Endothelial cell of umbilical vein (primary cell): ENCODE measurements at regions not wholly inside any gene's neighbourhood (a gene's known extent, or its start where the extent isn't known, plus 50 kb on each side); places are given as distances from the start of the nearest gene placed in this dataset.

Experiments
- BruUV-seq: library from RNA; stranded (reverse); fragments of 400-500 nt; replicated peaks from 2 replicates; lab custom pipeline; 2021; lab: Mats Ljungman, UMichigan
- CTCF ChIA-PET: fragments of 300-600, 350-600 bp; sonication (Branson Sonifier 250); formaldehyde crosslinking; loops from one replicate; lab custom pipeline; 2021; ENCODE audit warnings: antibody characterized with exemption, inconsistent platforms; lab: Charles Lee
- POLR2A ChIA-PET: fragments of 300-600, 350-600 bp; sonication (Branson Sonifier 250); formaldehyde crosslinking; loops from one replicate; lab custom pipeline; 2021; ENCODE audit warnings: antibody characterized with exemption, inconsistent platforms; lab: Charles Lee
- DNase-seq: peaks from one replicate; pipeline ENCODE4 v3.0.0-alpha.2; 2011; ENCODE audit warnings: low read depth, low spot score
- FAIRE-seq: peaks from 2 replicates; lab custom pipeline; 2011; peaks lifted over from hg19 to GRCh38; lab: Jason Lieb, UNC
- H2AFZ ChIP-seq: 2 replicates; pipeline ENCODE4 v1.6.0; 2012; ENCODE audit warnings: low read depth, low read length, control low read depth, inconsistent platforms
- H3K27ac ChIP-seq: 2 replicates; pipeline ENCODE4 v1.5.1; 2011; ENCODE audit warnings: low read depth, mild to moderate bottlenecking, control low read depth, low read length, moderate library complexity; ENCODE audit not compliant: insufficient read depth
- H3K27me3 ChIP-seq, 2 experiments: 2 replicates each; pipeline versions ENCODE4 v1.6.0 to v1.6.1; 2011; ENCODE audit warnings: low read length in 2 of 2, mixed read lengths in 1 of 2; ENCODE audit not compliant: control insufficient read depth in 2 of 2, insufficient read depth in 2 of 2
- H3K36me3 ChIP-seq, 2 experiments: 2 replicates in 1 of 2; 3 replicates in 1 of 2; pipeline ENCODE4 v1.5.1; 2011; ENCODE audit warnings: low read length in 2 of 2, mild to moderate bottlenecking in 1 of 2, moderate library complexity in 1 of 2; ENCODE audit not compliant: control insufficient read depth in 2 of 2, insufficient read depth in 2 of 2; ENCODE audit errors: extremely low read depth in 1 of 2
- H3K4me1 ChIP-seq: 3 replicates; pipeline ENCODE4 v1.5.1; 2011; ENCODE audit warnings: mild to moderate bottlenecking, low read length; ENCODE audit not compliant: control insufficient read depth, insufficient read depth; ENCODE audit errors: extremely low read depth
- H3K4me2 ChIP-seq: 2 replicates; pipeline ENCODE4 v1.6.1; 2011; ENCODE audit warnings: low read length, control low read depth, mixed read lengths; ENCODE audit not compliant: insufficient read depth
- H3K4me3 ChIP-seq, 3 experiments: fragments of 200-600 bp in 1 of 3; sonication (generic), shearing (Covaris generic) in 1 of 3; replicated peaks in 1 of 3; 2 replicates each; pipeline ENCODE4 v1.5.1; 2011 to 2016; ENCODE audit warnings: control low read depth in 3 of 3, low read length in 3 of 3, mild to moderate bottlenecking in 2 of 3, inconsistent platforms in 1 of 3, low read depth in 1 of 3, moderate library complexity in 1 of 3; ENCODE audit not compliant: insufficient read depth in 1 of 3
- H3K79me2 ChIP-seq: 2 replicates; pipeline ENCODE4 v1.6.0; 2012; ENCODE audit warnings: low read length, inconsistent platforms; ENCODE audit not compliant: control insufficient read depth, insufficient read depth
- H3K9ac ChIP-seq: replicated peaks from 2 replicates; pipeline ENCODE3; 2011; ENCODE audit warnings: low read length, control low read depth; ENCODE audit not compliant: insufficient read depth; ENCODE audit errors: extremely low read depth
- H3K9me1 ChIP-seq: replicated peaks from 3 replicates; pipeline ENCODE4 v1.6.0; 2011; ENCODE audit warnings: mild to moderate bottlenecking, low read length; ENCODE audit not compliant: control insufficient read depth, insufficient read depth; ENCODE audit errors: extremely low read depth
- H3K9me3 ChIP-seq: replicated peaks from 2 replicates; pipeline ENCODE4 v1.5.1; 2012; ENCODE audit warnings: low read length, inconsistent platforms; ENCODE audit not compliant: control insufficient read depth, insufficient read depth
- H4K20me1 ChIP-seq: replicated peaks from 2 replicates; pipeline ENCODE3; 2011; ENCODE audit warnings: mild to moderate bottlenecking, low read length; ENCODE audit not compliant: control insufficient read depth, insufficient read depth; ENCODE audit errors: extremely low read depth
- EZH2 ChIP-seq: IDR thresholded peaks from 2 replicates; pipeline ENCODE4 v1.6.1; 2012; ENCODE audit warnings: borderline replicate concordance, low read depth, mild to moderate bottlenecking, moderate library complexity, low read length, inconsistent platforms; ENCODE audit not compliant: severe bottlenecking
- FOS ChIP-seq: IDR thresholded peaks from 2 replicates; pipeline ENCODE4 v1.6.1; 2011; ENCODE audit warnings: mild to moderate bottlenecking, low read length, moderate library complexity, borderline replicate concordance; ENCODE audit not compliant: insufficient read depth
- GATA2 ChIP-seq: IDR thresholded peaks from 2 replicates; pipeline ENCODE4 v1.7.0; 2011; ENCODE audit warnings: low read depth, mild to moderate bottlenecking, moderate library complexity, mixed read lengths, low read length; ENCODE audit not compliant: insufficient read length, insufficient read depth
- JUN ChIP-seq: IDR thresholded peaks from 2 replicates; pipeline ENCODE4 v1.6.1; 2011; ENCODE audit warnings: borderline replicate concordance, low read depth; ENCODE audit not compliant: insufficient read length, insufficient read depth
- MYC ChIP-seq: IDR thresholded peaks from one replicate; pipeline ENCODE4 v1.6.1; 2011; ENCODE audit warnings: mild to moderate bottlenecking, low read depth, low read length
- POLR2A ChIP-seq: IDR thresholded peaks from 2 replicates; pipeline ENCODE4 v1.6.1; 2012; ENCODE audit warnings: low read depth, mild to moderate bottlenecking, control low read depth, low read length
- POLR2AphosphoS5 ChIP-seq: IDR thresholded peaks from 2 replicates; pipeline ENCODE4 v1.6.1; 2012; ENCODE audit warnings: low read depth, mild to moderate bottlenecking, control low read depth, low read length, moderate library complexity; ENCODE audit not compliant: insufficient read depth
- dilution Hi-C: fragments of 300-500 bp; cut with MboI; formaldehyde crosslinking; loops from one replicate; pipeline ENCODE4 v1.15.0; 2019; ENCODE audit warnings: low sequenced_read_pairs; ENCODE audit not compliant: extremely low pct_ligation_motif_present
- intact Hi-C: fragments of 100-400 bp; cut with micrococcal nuclease; formaldehyde crosslinking; loops from one replicate; pipeline ENCODE4 v1.10.0; 2022
- TF ChIP-seq, protein P1 (sequence below), 2 donors: IDR thresholded peaks; 1 replicate in 1 of 2; 2 replicates in 1 of 2; pipeline ENCODE4 v1.5.1; 2011; ENCODE audit warnings: low read length in 2 of 2, mild to moderate bottlenecking in 2 of 2, moderate library complexity in 2 of 2, control low read depth in 1 of 2, inconsistent platforms in 1 of 2, low read depth in 1 of 2; ENCODE audit not compliant: insufficient read depth in 1 of 2; ENCODE audit errors: extremely low read depth in 1 of 2
- TF ChIP-seq, protein P2 (sequence below): IDR thresholded peaks from 2 replicates; pipeline ENCODE4 v1.6.1; 2011; ENCODE audit not compliant: insufficient read depth, insufficient read length

DNA sequence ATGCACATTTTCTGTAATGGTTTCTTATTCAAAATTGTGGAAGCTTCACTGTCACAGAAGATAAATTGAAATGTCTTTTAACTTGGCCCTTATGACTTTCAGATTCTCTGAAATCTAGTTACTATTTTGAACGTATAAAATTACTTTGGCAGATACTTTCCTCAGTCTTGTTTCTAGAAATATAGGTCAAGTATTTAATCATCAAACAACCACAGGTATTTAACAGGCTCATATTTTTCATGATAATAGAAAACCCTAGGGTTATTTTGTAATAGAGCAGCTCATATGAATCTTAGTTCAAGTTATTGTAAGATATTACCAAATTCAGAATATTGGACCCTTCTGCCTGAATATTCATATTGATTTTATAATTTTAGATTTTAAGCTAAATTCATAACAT, 236.0 kb upstream of the CDH18 start:
- no peak overlapping the region for H3K9ac ChIP-seq
- H3K79me2 ChIP-seq = no peaks in the 10 kb centered on the region
- H3K27me3 ChIP-seq = no peaks in the 10 kb centered on the region
- TF ChIP-seq POLR2A = no peak
- TF ChIP-seq JUN = no peak
- TF ChIP-seq, protein P1, sequence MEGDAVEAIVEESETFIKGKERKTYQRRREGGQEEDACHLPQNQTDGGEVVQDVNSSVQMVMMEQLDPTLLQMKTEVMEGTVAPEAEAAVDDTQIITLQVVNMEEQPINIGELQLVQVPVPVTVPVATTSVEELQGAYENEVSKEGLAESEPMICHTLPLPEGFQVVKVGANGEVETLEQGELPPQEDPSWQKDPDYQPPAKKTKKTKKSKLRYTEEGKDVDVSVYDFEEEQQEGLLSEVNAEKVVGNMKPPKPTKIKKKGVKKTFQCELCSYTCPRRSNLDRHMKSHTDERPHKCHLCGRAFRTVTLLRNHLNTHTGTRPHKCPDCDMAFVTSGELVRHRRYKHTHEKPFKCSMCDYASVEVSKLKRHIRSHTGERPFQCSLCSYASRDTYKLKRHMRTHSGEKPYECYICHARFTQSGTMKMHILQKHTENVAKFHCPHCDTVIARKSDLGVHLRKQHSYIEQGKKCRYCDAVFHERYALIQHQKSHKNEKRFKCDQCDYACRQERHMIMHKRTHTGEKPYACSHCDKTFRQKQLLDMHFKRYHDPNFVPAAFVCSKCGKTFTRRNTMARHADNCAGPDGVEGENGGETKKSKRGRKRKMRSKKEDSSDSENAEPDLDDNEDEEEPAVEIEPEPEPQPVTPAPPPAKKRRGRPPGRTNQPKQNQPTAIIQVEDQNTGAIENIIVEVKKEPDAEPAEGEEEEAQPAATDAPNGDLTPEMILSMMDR (IDR thresholded peaks at IDR 0.05; ENCODE audit: extremely low read depth in 1 of 2, insufficient read depth in 1 of 2, low read depth in 1 of 2, low read length in 2 of 2) = no peak
- no peak for TF ChIP-seq MYC
- TF ChIP-seq POLR2AphosphoS5 = no peak
- TF ChIP-seq, protein P2, sequence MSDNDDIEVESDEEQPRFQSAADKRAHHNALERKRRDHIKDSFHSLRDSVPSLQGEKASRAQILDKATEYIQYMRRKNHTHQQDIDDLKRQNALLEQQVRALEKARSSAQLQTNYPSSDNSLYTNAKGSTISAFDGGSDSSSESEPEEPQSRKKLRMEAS = no peak
- no peak for TF ChIP-seq GATA2
- TF ChIP-seq FOS = no peak
- no peak for TF ChIP-seq EZH2
- FAIRE-seq = no peak
- dilution Hi-C loops (no loop called here), intact Hi-C loops (no loop called here)
- no peaks in the 10 kb centered on the region for H3K36me3 ChIP-seq
- no peak overlapping the region for H2AFZ ChIP-seq
- peaks cover 2% of the 10 kb centered on the region for H3K9me3 ChIP-seq
- H3K4me2 ChIP-seq = no peak overlapping the region
- no peak overlapping the region for H3K27ac ChIP-seq
- H4K20me1 ChIP-seq = no peaks in the 10 kb centered on the region
- BruUV-seq = no TSS peak
- DNase-seq = no peak
- no peaks in the 10 kb centered on the region for H3K4me1 ChIP-seq
- H3K9me1 ChIP-seq = no peaks in the 10 kb centered on the region
- no peak overlapping the region for H3K4me3 ChIP-seq
- CTCF ChIA-PET = no interaction called here
- POLR2A ChIA-PET = no interaction called here
